PC-9 (cell line): ENCODE measurements at regions not wholly inside any gene's neighbourhood (a gene's known extent, or its start where the extent isn't known, plus 50 kb on each side); places are given as distances from the start of the nearest gene placed in this dataset.

Experiments used
- EZH2 ChIP-seq: fragments of 200-600 bp; sonication (generic); IDR thresholded peaks from 2 replicates; pipeline ENCODE4 v1.8.0; 2017; ENCODE audit warnings: antibody characterized with exemption, low read depth
- TF ChIP-seq, protein P1 (sequence below): fragments of 200-600 bp; sonication (generic); conservative IDR thresholded peaks from 2 replicates; pipeline ENCODE4 v1.6.1; 2017; ENCODE audit warnings: mixed run types, antibody characterized with exemption, mild to moderate bottlenecking, moderate library complexity

DNA sequence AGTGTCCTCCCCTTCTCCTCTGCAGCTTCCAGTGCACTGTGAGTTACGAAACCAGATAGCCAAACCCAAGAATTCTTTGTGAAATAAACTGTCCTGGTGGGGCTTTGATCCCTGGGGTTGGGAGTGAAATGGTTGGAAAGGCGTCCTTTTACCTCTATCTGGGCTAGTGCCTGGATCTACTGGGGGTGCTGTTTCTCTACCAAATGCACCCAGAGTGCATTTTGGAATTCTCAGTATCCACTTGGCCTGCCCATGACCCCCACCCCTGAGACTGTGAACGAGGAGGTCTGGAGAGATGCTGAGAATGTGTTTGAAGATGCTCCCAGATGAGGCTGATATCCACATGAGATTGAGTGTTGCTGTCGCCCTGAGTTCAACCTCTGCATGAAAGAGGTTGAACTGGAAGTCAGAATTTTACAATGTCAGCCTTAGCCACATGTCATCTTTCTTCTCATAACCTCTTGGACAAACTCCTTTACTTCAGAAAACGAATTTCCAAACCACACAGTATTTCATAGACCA is 87.1 kb upstream of the CLMN start:
- TF ChIP-seq, protein P1, sequence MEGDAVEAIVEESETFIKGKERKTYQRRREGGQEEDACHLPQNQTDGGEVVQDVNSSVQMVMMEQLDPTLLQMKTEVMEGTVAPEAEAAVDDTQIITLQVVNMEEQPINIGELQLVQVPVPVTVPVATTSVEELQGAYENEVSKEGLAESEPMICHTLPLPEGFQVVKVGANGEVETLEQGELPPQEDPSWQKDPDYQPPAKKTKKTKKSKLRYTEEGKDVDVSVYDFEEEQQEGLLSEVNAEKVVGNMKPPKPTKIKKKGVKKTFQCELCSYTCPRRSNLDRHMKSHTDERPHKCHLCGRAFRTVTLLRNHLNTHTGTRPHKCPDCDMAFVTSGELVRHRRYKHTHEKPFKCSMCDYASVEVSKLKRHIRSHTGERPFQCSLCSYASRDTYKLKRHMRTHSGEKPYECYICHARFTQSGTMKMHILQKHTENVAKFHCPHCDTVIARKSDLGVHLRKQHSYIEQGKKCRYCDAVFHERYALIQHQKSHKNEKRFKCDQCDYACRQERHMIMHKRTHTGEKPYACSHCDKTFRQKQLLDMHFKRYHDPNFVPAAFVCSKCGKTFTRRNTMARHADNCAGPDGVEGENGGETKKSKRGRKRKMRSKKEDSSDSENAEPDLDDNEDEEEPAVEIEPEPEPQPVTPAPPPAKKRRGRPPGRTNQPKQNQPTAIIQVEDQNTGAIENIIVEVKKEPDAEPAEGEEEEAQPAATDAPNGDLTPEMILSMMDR = no peak
- no peak for TF ChIP-seq EZH2
